HCT116 (cell line): ENCODE measurements at regions not wholly inside any gene's neighbourhood (a gene's known extent, or its start where the extent isn't known, plus 50 kb on each side); places are given as distances from the start of the nearest gene placed in this dataset.

ENCODE experiments used
- ATAC-seq: fragments of 200-7000 bp; cut with Tn5 transposase; 2 replicates; pipeline ENCODE4 v1.9.1; 2020; ENCODE audit warnings: mild to moderate bottlenecking, moderate library complexity
- BruUV-seq: library from RNA; stranded (reverse); fragments of 400-500 nt; replicated peaks from 2 replicates; lab custom pipeline; 2021; lab: Mats Ljungman, UMichigan
- CTCF ChIA-PET: fragments of 300-600 bp; sonication (Branson Sonifier 250); formaldehyde crosslinking; loops from one replicate; lab custom pipeline; 2021; ENCODE audit warnings: antibody characterized with exemption; lab: Charles Lee
- POLR2A ChIA-PET: fragments of 300-600, 350-600 bp; sonication (Branson Sonifier 250); formaldehyde crosslinking; loops from one replicate; lab custom pipeline; 2021; ENCODE audit warnings: antibody characterized with exemption; lab: Charles Lee
- RAD21 ChIA-PET, 2 experiments: fragments of 300-600 bp; sonication (Branson Sonifier 250); formaldehyde crosslinking; loops; one replicate each; lab custom pipeline; 2023; ENCODE audit warnings: low total read pairs in 2 of 2; ENCODE audit not compliant: uncharacterized antibody in 2 of 2, unreplicated experiment in 2 of 2, low non-redundant PET in 1 of 2; lab: Charles Lee
- DNase-seq: peaks from one replicate; pipeline ENCODE4 v3.0.0-alpha.2; 2010; ENCODE audit warnings: low read depth, low spot score
- H2AFZ ChIP-seq: fragments of 200-600 bp; shearing (Covaris generic), sonication (generic); 2 replicates; pipeline ENCODE4 v1.6.1; 2017; ENCODE audit warnings: low read depth, mixed run types, mixed read lengths, antibody characterized with exemption, low read length; ENCODE audit not compliant: poor library complexity, severe bottlenecking
- H3K27ac ChIP-seq: 2 replicates; pipeline ENCODE4 v1.5.1; 2012; ENCODE audit warnings: low read depth, low read length
- H3K27me3 ChIP-seq: fragments of 200-600 bp; sonication (generic); 2 replicates; pipeline ENCODE4 v1.6.1; 2016; ENCODE audit warnings: mixed run types, low read length, mixed read lengths; ENCODE audit not compliant: insufficient read depth
- H3K36me3 ChIP-seq, 2 experiments: fragments of 200-500 bp in 1 of 2; fragments of 200-600 bp in 1 of 2; sonication (Bioruptor generic) in 1 of 2; sonication (generic) in 1 of 2; 2 replicates each; pipeline versions ENCODE4 v1.5.1 to v1.6.1; 2014 to 2016; ENCODE audit warnings: low read length in 2 of 2, inconsistent platforms in 1 of 2, mixed read lengths in 1 of 2, mixed run types in 1 of 2; ENCODE audit not compliant: insufficient read depth in 2 of 2, control insufficient read depth in 1 of 2
- H3K4me1 ChIP-seq, 2 experiments: fragments of 200-600 bp in 1 of 2; sonication (generic) in 1 of 2; 2 replicates each; pipeline versions ENCODE4 v1.5.1 to v1.6.1; 2012 to 2017; ENCODE audit warnings: low read length in 2 of 2, inconsistent platforms in 1 of 2, mild to moderate bottlenecking in 1 of 2, mixed read lengths in 1 of 2, mixed run types in 1 of 2, moderate library complexity in 1 of 2; ENCODE audit not compliant: insufficient read depth in 2 of 2, control insufficient read depth in 1 of 2
- H3K4me2 ChIP-seq: fragments of 200-600 bp; sonication (generic); 2 replicates; pipeline ENCODE4 v1.6.1; 2017; ENCODE audit warnings: mixed run types, low read length, mixed read lengths
- H3K4me3 ChIP-seq, 2 experiments: fragments of 200-600 bp in 1 of 2; sonication (generic) in 1 of 2; replicated peaks in 1 of 2; 2 replicates each; pipeline ENCODE4 v1.5.1; 2011 to 2016; ENCODE audit warnings: low read length in 2 of 2, control low read depth in 1 of 2, low read depth in 1 of 2, mild to moderate bottlenecking in 1 of 2, mixed read lengths in 1 of 2, mixed run types in 1 of 2
- H3K79me2 ChIP-seq: fragments of 200-600 bp; sonication (generic); 2 replicates; pipeline ENCODE4 v1.6.1; 2017; ENCODE audit warnings: mild to moderate bottlenecking, mixed run types, low read length, moderate library complexity, mixed read lengths; ENCODE audit not compliant: insufficient read depth
- H3K9ac ChIP-seq: fragments of 200-600 bp; sonication (generic); 2 replicates; pipeline ENCODE4 v1.6.1; 2016; ENCODE audit warnings: low read length, mixed read lengths
- H3K9me2 ChIP-seq: fragments of 200-600 bp; sonication (generic), shearing (Covaris generic); 2 replicates; pipeline ENCODE4 v1.6.1; 2017; ENCODE audit warnings: mixed run types, mild to moderate bottlenecking, moderate library complexity; ENCODE audit not compliant: insufficient read depth
- H3K9me3 ChIP-seq, 2 experiments: fragments of 200-500 bp in 1 of 2; fragments of 200-600 bp in 1 of 2; sonication (Bioruptor generic) in 1 of 2; sonication (generic) in 1 of 2; 2 replicates each; pipeline ENCODE4 v1.6.1; 2014 to 2017; ENCODE audit warnings: low read length in 2 of 2, mixed read lengths in 2 of 2, inconsistent platforms in 1 of 2, low read depth in 1 of 2, mild to moderate bottlenecking in 1 of 2, mixed run types in 1 of 2, moderate library complexity in 1 of 2; ENCODE audit not compliant: control insufficient read depth in 1 of 2, insufficient read depth in 1 of 2
- H4K20me1 ChIP-seq: fragments of 200-600 bp; sonication (generic), shearing (Covaris generic); 2 replicates; pipeline ENCODE4 v1.6.1; 2017; ENCODE audit warnings: mixed run types, mild to moderate bottlenecking, moderate library complexity; ENCODE audit not compliant: insufficient read depth
- CBX3 ChIP-seq: IDR thresholded peaks from 2 replicates; pipeline ENCODE4 v1.6.1; 2012; ENCODE audit warnings: low read depth
- EGR1 ChIP-seq: IDR thresholded peaks from 2 replicates; pipeline ENCODE4 v1.6.1; 2012; ENCODE audit warnings: low read depth
- ELF1 ChIP-seq: IDR thresholded peaks from 2 replicates; pipeline ENCODE4 v1.6.1; 2012; ENCODE audit warnings: low read depth, borderline replicate concordance
- EZH2phosphoT487 ChIP-seq: fragments of 200-600 bp; IDR thresholded peaks from 2 replicates; pipeline ENCODE4 v1.6.1; 2018; ENCODE audit warnings: antibody characterized with exemption, borderline replicate concordance
- FOSL1 ChIP-seq: IDR thresholded peaks from 2 replicates; pipeline ENCODE4 v1.6.1; 2012; ENCODE audit warnings: low read depth
- POLR2A ChIP-seq: IDR thresholded peaks from 2 replicates; pipeline ENCODE4 v1.7.0; 2011; ENCODE audit warnings: borderline replicate concordance; ENCODE audit not compliant: insufficient read depth, insufficient read length; ENCODE audit errors: extremely low read depth
- RAD21 ChIP-seq: IDR thresholded peaks from 2 replicates; pipeline ENCODE4 v1.6.1; 2012; ENCODE audit warnings: low read depth, mild to moderate bottlenecking
- SP1 ChIP-seq: IDR thresholded peaks from 2 replicates; pipeline ENCODE4 v1.6.1; 2012; ENCODE audit warnings: low read depth
- TCF7L2 ChIP-seq: IDR thresholded peaks from 2 replicates; pipeline ENCODE4 v1.7.0; 2011; ENCODE audit warnings: borderline replicate concordance, inconsistent platforms; ENCODE audit not compliant: insufficient read depth, insufficient read length; ENCODE audit errors: extremely low read depth
- YY1 ChIP-seq: IDR thresholded peaks from 2 replicates; pipeline ENCODE4 v1.6.1; 2011; ENCODE audit warnings: low read length, low read depth, moderate library complexity, mild to moderate bottlenecking; ENCODE audit not compliant: insufficient replicate concordance; ENCODE audit errors: extremely low read depth
- ZFX ChIP-seq: fragments of 450-650 bp; IDR thresholded peaks from 2 replicates; pipeline ENCODE4 v1.6.1; 2017
- ZNF274 ChIP-seq: fragments of 200-500 bp; sonication (Bioruptor generic); IDR thresholded peaks from 2 replicates; pipeline ENCODE4 v1.6.1; 2014; ENCODE audit warnings: mild to moderate bottlenecking, low read depth, low read length, inconsistent platforms
- intact Hi-C: fragments of 100-400 bp; cut with micrococcal nuclease; formaldehyde crosslinking; loops from 2 replicates; pipeline ENCODE4 v1.10.0; 2022
- TF ChIP-seq, protein P1 (sequence below): IDR thresholded peaks from 2 replicates; pipeline ENCODE4 v1.6.1; 2011; ENCODE audit warnings: mild to moderate bottlenecking, low read length, moderate library complexity; ENCODE audit not compliant: insufficient replicate concordance; ENCODE audit errors: extremely low read depth
- TF ChIP-seq, protein P2 (sequence below), 3 experiments: fragments of 200-600 bp in 1 of 3; sonication (generic) in 1 of 3; IDR thresholded peaks in 2 of 3; conservative IDR thresholded peaks in 1 of 3; 2 replicates each; pipeline ENCODE4 v1.5.1; 2012 to 2017; ENCODE audit warnings: low read depth in 2 of 3, low read length in 2 of 3, antibody characterized with exemption in 1 of 3, borderline replicate concordance in 1 of 3, control low read depth in 1 of 3, mild to moderate bottlenecking in 1 of 3, mixed read lengths in 1 of 3, mixed run types in 1 of 3, moderate library complexity in 1 of 3; ENCODE audit not compliant: insufficient read depth in 1 of 3
- TF ChIP-seq, protein P3 (sequence below): IDR thresholded peaks from 2 replicates; pipeline ENCODE4 v1.6.1; 2012; ENCODE audit warnings: low read depth
- TF ChIP-seq, protein P4 (sequence below): IDR thresholded peaks from 2 replicates; pipeline ENCODE4 v1.6.1; 2012

DNA sequence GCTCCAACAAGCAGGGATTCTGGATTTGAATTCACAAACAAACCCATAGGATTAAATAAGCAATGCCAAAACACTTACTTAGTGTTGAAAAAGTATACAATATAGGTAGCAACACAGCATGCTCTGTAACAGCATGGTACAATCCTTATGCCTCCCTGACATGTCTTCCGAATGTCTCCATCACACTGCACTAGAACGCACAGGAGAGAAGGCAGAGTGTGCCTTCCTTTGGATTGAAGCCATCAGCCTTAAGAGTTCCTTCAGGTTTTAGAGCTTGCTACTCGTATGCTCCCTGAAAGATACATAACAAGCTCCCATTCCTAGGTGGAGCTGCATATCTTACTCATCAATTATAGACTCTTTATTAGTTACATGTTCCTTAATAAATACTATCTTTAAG lies 1573.9 kb upstream of the PRR20A start:
- H3K27ac ChIP-seq: no peak overlapping the region
- BruUV-seq: no TSS peak
- H3K4me1 ChIP-seq: no peaks in the 10 kb centered on the region
- intact Hi-C loops: no loop called here
- ChIA-PET RAD21 (no interaction called here), POLR2A (no interaction called here), CTCF (no interaction called here)
- ATAC-seq (no peak), DNase-seq (no peak)
- peaks cover 16 to 23% of the 10 kb centered on the region in 2 experiments; a peak in 2 of 4 replicates for H3K9me3 ChIP-seq
- H2AFZ ChIP-seq: no peak overlapping the region
- H3K9me2 ChIP-seq: no peaks in the 10 kb centered on the region
- no peaks in the 10 kb centered on the region for H3K27me3 ChIP-seq
- H3K4me2 ChIP-seq: no peak overlapping the region
- H3K4me3 ChIP-seq: no peak overlapping the region
- no peaks in the 10 kb centered on the region for H3K36me3 ChIP-seq
- no peak overlapping the region for H3K9ac ChIP-seq
- H4K20me1 ChIP-seq: no peaks in the 10 kb centered on the region
- TF ChIP-seq ZNF274 (no peak), ZFX (no peak), CBX3 (no peak), SP1 (no peak), YY1 (no peak), POLR2A (no peak), EGR1 (no peak), EZH2phosphoT487 (no peak), RAD21 (no peak), TCF7L2 (no peak), FOSL1 (no peak), ELF1 (no peak)
- TF ChIP-seq, protein P1, sequence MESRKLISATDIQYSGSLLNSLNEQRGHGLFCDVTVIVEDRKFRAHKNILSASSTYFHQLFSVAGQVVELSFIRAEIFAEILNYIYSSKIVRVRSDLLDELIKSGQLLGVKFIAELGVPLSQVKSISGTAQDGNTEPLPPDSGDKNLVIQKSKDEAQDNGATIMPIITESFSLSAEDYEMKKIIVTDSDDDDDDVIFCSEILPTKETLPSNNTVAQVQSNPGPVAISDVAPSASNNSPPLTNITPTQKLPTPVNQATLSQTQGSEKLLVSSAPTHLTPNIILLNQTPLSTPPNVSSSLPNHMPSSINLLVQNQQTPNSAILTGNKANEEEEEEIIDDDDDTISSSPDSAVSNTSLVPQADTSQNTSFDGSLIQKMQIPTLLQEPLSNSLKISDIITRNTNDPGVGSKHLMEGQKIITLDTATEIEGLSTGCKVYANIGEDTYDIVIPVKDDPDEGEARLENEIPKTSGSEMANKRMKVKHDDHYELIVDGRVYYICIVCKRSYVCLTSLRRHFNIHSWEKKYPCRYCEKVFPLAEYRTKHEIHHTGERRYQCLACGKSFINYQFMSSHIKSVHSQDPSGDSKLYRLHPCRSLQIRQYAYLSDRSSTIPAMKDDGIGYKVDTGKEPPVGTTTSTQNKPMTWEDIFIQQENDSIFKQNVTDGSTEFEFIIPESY: no peak
- TF ChIP-seq, protein P2, sequence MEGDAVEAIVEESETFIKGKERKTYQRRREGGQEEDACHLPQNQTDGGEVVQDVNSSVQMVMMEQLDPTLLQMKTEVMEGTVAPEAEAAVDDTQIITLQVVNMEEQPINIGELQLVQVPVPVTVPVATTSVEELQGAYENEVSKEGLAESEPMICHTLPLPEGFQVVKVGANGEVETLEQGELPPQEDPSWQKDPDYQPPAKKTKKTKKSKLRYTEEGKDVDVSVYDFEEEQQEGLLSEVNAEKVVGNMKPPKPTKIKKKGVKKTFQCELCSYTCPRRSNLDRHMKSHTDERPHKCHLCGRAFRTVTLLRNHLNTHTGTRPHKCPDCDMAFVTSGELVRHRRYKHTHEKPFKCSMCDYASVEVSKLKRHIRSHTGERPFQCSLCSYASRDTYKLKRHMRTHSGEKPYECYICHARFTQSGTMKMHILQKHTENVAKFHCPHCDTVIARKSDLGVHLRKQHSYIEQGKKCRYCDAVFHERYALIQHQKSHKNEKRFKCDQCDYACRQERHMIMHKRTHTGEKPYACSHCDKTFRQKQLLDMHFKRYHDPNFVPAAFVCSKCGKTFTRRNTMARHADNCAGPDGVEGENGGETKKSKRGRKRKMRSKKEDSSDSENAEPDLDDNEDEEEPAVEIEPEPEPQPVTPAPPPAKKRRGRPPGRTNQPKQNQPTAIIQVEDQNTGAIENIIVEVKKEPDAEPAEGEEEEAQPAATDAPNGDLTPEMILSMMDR (IDR thresholded peaks at IDR 0.05 in 2 of 3, conservative IDR thresholded peaks at IDR 0.05 in 1 of 3; ENCODE audit: borderline replicate concordance in 1 of 3, insufficient read depth in 1 of 3, low read depth in 2 of 3, low read length in 2 of 3): no peak
- TF ChIP-seq, protein P3, sequence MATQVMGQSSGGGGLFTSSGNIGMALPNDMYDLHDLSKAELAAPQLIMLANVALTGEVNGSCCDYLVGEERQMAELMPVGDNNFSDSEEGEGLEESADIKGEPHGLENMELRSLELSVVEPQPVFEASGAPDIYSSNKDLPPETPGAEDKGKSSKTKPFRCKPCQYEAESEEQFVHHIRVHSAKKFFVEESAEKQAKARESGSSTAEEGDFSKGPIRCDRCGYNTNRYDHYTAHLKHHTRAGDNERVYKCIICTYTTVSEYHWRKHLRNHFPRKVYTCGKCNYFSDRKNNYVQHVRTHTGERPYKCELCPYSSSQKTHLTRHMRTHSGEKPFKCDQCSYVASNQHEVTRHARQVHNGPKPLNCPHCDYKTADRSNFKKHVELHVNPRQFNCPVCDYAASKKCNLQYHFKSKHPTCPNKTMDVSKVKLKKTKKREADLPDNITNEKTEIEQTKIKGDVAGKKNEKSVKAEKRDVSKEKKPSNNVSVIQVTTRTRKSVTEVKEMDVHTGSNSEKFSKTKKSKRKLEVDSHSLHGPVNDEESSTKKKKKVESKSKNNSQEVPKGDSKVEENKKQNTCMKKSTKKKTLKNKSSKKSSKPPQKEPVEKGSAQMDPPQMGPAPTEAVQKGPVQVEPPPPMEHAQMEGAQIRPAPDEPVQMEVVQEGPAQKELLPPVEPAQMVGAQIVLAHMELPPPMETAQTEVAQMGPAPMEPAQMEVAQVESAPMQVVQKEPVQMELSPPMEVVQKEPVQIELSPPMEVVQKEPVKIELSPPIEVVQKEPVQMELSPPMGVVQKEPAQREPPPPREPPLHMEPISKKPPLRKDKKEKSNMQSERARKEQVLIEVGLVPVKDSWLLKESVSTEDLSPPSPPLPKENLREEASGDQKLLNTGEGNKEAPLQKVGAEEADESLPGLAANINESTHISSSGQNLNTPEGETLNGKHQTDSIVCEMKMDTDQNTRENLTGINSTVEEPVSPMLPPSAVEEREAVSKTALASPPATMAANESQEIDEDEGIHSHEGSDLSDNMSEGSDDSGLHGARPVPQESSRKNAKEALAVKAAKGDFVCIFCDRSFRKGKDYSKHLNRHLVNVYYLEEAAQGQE: no peak
- TF ChIP-seq, protein P4, sequence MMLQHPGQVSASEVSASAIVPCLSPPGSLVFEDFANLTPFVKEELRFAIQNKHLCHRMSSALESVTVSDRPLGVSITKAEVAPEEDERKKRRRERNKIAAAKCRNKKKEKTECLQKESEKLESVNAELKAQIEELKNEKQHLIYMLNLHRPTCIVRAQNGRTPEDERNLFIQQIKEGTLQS: no peak
- H3K79me2 ChIP-seq: no peaks in the 10 kb centered on the region
